IMR-90 (cell line): ENCODE measurements at regions not wholly inside any gene's neighbourhood (a gene's known extent, or its start where the extent isn't known, plus 50 kb on each side); places are given as distances from the start of the nearest gene placed in this dataset.

Experiments used
- MAFK ChIP-seq: IDR thresholded peaks from 2 replicates; pipeline ENCODE4 v1.6.1; 2012; ENCODE audit warnings: low read depth, low read length, improper control_type of control experiment
- POLR2A ChIP-seq: IDR thresholded peaks from 2 replicates; pipeline ENCODE4 v1.6.1; 2012; ENCODE audit warnings: mild to moderate bottlenecking, low read depth, low read length
- RCOR1 ChIP-seq: IDR thresholded peaks from 2 replicates; pipeline ENCODE4 v1.6.1; 2012; ENCODE audit warnings: mild to moderate bottlenecking, low read length, improper control_type of control experiment; ENCODE audit not compliant: insufficient replicate concordance
- RFX5 ChIP-seq: IDR thresholded peaks from 2 replicates; pipeline ENCODE4 v1.8.0; 2012; ENCODE audit warnings: low read depth, mild to moderate bottlenecking, low read length, moderate library complexity
- TF ChIP-seq, protein P1 (sequence below): conservative IDR thresholded peaks from 2 replicates; pipeline ENCODE4 v1.5.1; 2012; ENCODE audit warnings: mild to moderate bottlenecking, low read depth, low read length, improper control_type of control experiment

DNA sequence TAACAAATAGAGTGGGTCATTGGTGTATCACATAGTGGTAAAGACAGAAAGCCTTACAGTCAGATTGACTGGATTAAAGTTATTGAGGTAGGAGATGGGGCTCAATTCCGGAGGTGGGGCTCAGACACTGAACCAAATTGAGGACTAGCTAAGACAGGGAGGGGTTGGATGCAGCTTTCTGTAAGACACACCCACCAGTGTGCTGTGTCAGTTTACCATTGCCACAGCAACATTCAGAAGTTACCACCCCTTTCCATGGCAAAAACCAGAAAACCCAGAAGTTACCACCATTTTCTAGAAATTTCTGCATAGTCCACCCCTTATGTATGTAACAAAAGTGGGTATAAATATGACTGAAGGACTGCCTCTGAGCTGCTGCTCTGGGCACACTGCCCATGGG is 167.6 kb upstream of the TMEM72 start:
- TF ChIP-seq POLR2A (no peak), RFX5 (no peak), MAFK (no peak), RCOR1 (no peak)
- TF ChIP-seq, protein P1, sequence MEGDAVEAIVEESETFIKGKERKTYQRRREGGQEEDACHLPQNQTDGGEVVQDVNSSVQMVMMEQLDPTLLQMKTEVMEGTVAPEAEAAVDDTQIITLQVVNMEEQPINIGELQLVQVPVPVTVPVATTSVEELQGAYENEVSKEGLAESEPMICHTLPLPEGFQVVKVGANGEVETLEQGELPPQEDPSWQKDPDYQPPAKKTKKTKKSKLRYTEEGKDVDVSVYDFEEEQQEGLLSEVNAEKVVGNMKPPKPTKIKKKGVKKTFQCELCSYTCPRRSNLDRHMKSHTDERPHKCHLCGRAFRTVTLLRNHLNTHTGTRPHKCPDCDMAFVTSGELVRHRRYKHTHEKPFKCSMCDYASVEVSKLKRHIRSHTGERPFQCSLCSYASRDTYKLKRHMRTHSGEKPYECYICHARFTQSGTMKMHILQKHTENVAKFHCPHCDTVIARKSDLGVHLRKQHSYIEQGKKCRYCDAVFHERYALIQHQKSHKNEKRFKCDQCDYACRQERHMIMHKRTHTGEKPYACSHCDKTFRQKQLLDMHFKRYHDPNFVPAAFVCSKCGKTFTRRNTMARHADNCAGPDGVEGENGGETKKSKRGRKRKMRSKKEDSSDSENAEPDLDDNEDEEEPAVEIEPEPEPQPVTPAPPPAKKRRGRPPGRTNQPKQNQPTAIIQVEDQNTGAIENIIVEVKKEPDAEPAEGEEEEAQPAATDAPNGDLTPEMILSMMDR, result no peak
